ENCODE measurements at regions not wholly inside any gene's neighbourhood (a gene's known extent, or its start where the extent isn't known, plus 50 kb on each side); places are given as distances from the start of the nearest gene placed in this dataset.

DNA sequence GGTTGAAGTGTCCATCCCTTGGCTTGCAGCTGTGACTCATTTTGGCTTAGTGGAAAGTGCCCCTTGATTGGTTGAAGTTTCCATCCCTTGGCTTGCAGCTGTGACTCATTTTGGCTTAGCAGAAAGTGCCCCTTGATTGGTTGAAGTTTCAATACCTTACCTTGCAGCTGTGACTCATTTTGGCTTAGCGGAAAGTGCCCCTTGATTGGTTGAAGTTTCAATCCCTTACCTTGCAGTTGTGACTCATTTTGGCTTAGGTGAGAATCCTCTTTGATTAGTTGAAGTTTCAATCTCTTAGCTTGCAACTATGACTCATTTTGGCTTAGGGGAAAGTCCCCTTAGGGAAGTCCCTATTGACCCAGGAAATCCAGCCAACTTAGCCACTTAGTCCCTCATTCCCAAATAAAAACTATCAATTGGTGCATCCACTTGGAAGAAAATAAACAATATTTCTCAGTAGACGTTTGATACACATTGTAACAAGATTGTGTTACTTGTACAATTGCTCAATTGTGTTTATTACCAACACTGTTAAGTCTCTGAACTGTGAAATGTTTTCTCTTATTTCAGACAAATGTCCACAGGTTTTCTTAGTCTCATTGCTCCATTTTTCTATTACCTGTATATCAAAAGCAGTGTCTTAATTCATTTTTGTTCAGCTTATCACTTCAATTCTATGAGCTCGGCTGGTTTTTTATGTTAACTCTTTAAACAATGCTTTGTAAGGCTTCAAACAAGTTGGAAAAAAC, 2308.8 kb upstream of the ACO1 start:
- TF ChIP-seq KAT7 (CRISPR knock-in tag; IDR thresholded peaks at IDR 0.05; ENCODE audit: borderline replicate concordance), result no peak
- no peak for TF ChIP-seq POLR2A (IDR thresholded peaks at IDR 0.05; ENCODE audit: insufficient read depth in 1 of 2, low read depth in 2 of 2, low read length in 2 of 2)
- no peak for TF ChIP-seq ZNF558 (CRISPR knock-in tag; IDR thresholded peaks at IDR 0.05; ENCODE audit: borderline replicate concordance)
- TF ChIP-seq CBX5 (CRISPR knock-in tag; IDR thresholded peaks at IDR 0.05; ENCODE audit: borderline replicate concordance), result no peak
- no peak for TF ChIP-seq STAT5B (CRISPR knock-in tag; IDR thresholded peaks at IDR 0.05)
